HG03442 (cell line): ENCODE measurements at regions not wholly inside any gene's neighbourhood (a gene's known extent, or its start where the extent isn't known, plus 50 kb on each side); places are given as distances from the start of the nearest gene placed in this dataset.
"Not testable (repeated sequence)": the region's sequence is repeated elsewhere in the genome, so short reads cannot be mapped to it uniquely, and the experiment has no call there.

Source experiments
- ATAC-seq: cut with Tn5 transposase; IDR thresholded peaks from one replicate; pipeline ENCODE4 v1.9.1; 2021; ENCODE audit warnings: mild to moderate bottlenecking, moderate library complexity; ENCODE audit not compliant: unreplicated experiment

DNA sequence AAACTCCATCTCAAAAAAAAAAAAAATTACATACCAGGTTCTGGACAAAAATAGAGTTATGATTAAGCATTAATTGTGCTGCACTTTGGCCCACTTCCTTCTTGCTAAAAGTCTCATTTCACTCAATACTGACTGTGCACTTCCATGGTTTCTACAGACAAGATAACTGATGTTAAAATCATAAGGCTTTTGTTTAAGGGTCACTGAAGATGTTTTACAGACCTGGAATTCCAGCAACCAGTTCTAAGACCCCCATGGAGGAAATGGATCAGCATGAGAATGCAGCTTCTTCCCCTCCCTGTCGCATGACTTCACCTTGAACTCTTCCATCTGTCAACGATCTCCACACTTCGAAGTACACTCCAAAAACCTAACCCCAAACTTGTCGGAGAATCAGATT lies 1191.8 kb upstream of the AUTS2 start:
- no peak for ATAC-seq

DNA sequence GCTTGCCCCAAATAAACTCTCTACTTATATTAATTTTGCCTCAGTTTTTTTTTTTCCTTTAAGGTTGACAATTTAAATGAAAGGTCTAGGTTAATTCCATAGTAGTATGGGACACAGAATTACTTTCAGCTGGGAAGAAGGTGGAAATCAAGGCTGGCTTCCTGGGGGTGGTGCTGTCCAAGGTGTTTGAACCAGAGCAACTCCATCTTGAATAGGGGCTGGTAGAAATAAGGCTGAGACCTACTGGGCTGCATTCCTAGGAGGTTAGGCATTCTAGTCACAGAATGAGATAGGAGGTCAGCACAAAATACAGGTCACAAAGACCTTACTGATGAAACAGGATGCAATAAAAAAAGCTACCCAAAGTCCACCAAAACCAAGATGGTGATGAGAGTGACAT lies 1190.8 kb upstream of the AUTS2 start:
- no peak for ATAC-seq

DNA sequence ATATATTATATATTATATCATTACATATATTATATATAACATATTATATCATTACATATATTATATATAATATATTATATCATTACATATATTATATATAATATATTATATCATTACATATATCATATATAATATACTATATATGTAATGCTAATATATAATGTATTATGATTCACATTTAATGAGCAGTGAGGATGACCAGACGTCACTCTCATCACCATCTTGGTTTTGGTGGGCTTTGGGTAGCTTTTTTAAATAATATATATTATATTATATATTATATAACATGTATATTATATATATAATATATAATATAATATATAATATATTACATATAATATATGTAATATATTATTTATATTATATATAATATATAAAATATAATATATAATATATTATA lies 1189.4 kb upstream of the AUTS2 start:
- ATAC-seq = no peak

DNA sequence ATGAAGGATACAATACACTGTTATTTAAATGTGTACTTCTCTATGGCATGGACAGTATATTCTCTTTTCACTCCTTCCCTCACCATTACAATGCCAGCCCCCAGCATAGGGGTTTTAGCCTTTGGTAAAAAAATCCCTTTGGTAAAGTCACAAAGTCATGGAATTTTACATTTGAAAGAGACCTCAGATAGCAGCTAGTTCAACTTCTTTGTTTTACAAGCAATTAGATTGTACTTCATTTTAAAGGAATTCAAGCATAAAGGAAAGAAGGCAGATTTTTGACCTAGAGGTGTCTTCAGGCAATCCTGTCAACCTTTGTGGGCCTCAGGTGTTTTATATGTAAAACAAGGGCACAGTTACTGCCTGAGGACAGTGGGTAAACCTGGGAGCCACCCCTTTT lies 1188.4 kb upstream of the AUTS2 start:
- ATAC-seq = no peak

DNA sequence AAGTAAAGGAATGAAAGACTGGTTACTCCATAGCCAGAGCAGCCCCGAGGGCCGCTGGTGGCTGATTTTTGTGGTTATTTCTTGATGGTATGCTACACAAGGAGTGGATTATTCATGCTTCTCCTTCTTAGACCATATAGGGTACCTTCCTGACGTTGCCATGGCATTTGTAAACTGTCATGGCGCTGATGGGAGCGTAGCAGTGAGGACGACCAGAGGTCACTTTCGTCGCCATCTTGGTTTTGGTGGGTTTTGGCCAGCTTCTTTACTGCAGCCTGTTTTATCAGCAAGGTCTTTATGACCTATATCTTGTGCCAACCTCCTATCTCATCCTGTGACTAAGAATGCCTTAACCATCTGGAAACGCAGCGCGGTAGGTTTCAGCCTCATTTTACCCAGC lies 1187.6 kb upstream of the AUTS2 start:
- ATAC-seq = not testable (repeated sequence)

DNA sequence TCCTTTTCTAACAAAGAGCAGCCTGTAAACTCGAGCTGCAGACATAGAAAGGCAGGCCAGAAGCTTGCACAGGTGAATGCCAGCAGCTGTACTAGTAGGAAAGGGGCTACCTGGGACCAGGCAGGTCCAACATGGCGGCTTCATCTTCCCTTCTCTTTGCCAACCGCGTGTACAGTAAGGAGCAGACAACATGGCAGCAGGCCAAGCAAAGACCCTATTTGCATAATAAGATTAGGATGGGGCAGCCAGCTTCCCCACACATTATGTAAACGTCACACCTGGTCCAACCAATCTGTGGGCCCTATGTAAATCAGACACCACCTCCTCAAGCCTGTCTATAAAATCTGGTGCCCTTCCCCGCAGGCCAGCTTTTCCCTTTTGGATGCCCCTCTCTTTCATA lies 1186.5 kb upstream of the AUTS2 start:
- ATAC-seq = no peak

DNA sequence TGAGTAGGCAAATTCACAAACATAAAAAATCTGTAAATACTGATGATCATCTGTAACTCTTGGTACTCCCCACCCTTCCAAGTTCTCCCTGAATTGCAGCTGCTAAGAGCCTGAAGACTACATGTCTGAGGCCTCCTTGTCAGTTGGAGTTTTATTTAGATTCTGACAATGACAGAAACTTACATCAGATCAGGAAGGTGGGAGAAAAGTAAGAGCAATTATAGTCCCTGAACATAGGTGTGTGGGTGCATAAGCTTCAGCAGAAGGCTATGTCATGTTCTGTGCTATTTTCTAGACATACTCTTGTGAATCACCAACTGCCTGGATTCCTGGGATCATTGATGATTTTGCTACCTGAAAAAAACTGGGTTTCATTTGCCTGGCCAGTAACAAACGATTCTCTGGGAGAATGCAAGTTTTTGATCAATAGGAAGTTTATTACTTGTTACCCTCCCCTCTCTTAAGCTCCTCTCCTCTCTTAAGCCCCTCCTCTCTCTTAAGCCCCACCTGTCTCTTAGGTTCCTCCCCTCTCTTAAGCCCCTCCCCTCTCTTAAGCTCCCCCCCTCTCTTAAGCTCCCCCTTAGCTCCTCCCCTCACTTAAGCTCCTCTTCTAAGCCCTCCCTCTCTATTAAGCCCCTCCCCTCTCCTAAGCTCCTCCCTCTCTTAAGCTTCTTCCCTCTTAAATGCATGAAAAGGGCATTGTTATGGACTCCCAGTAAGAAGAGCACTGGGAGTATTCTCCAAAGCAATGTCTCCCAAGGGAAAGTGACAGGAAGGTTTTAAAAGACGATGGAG lies 1183.4 kb upstream of the AUTS2 start:
- ATAC-seq = no peak

DNA sequence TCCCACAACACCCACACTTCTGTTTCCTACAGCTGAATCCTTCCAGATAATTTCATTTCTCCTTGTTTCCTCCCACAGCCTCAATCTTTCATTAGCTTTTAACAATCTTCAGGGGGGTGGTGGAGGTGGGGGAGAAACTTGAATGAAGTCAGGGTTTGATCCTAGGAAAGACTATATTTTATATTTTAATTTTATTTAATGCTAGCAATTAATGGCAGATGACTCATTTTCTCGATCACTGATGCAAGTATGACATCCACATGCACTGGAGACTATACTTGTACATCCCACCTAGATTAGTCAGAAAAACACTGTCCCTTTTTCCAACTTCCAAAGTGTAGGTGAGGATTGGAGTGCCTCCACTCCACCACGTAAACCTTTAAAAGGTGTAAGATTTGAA lies 1181.3 kb upstream of the AUTS2 start:
- no peak for ATAC-seq

DNA sequence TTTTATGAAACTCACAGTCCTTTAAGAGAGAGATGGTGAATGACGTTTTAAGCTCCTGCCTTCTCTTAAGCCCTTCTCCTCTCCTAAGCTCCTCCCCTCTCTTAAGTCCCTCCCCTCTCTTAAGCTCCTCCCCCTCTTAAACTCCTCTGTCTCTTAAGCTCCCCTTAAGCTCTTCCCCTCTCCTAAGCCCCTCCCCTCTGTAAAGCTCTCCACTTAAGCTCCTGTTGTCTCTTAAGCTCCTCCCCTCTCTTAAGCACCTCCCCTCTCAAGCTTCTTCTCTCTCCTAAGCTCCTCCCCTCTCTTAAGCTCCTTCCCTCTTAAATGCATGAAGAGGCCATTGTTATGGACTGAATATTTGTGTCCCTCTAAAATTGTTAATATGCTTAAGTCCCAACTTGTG lies 1180.6 kb upstream of the AUTS2 start:
- no peak for ATAC-seq

DNA sequence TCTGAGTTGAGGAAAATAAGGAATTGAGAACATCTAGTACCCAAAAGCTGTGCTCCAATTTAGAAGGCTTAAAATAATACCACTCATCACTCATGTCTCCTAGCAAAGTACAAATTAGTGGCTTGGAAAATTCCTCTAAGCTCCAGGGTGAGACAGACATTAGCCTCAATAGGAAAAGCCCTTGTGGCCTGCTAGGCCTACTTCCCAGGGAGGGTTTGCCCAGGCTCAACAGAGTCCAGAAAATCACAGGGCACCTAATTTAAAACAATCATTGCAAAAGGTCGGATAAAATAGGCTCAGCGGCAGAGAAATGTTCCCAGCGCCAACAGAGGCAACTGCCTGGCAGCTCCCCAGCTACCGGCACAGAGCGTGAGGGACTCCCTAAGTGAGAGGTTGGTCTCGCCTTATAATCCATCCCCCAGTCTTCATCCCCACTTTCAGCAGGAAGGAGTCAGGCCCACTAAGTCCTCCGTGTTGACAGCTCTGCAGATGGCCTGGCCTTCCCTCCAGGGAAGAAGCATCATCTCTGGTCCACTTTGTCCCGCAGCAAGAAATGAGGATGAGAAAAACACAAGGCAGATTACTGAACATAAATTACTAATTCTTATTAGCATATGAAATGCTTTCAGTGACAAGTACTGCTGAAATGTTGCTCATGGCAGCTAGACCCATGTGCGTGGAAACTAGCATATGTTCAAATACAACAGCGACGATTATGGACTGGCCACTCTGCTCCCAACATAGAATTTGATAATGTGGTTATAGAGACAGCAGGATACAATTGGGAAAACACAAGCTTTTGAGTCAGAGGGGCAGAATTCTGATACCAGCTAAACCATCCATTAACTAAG lies 1177.7 kb upstream of the AUTS2 start:
- no peak for ATAC-seq

DNA sequence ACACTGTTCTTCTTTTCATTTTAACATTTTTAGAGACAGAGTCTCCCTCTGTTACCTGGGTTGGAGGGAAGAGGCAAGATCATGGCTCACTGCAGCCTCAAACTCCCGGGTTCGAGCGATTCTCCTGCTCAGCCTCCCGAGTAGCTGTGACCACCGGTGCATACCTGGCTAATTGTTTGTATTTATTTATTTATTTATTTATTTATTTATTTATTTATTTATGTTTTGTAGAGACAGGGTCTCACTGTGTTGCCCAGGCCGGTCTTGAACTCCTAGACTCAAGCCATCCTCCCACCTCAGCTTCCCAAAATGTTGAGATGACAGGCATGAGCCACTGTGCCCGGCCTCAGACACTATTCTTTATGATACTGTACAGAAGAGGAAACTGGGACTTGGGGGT lies 1176.6 kb upstream of the AUTS2 start:
- ATAC-seq = no peak

DNA sequence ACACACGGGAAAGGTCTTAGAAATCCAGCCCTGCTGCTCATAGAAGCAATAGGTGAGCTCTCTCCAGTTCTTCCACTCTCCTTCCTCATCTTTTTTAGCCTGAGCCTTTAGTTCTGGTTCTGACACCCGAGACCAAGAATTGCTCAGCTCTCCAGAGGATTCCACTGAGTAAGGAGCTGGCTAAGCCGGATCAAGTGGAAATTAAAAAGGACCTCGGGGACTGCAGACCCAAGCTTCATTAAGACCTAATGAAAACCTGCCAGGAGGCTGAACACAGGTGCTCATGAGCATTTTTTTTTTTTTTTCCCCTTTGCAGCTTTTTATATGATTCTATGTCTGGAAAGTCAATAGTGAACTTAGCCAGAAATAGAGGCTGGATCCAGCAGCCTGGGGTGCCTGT lies 1176.0 kb upstream of the AUTS2 start:
- ATAC-seq = no peak

DNA sequence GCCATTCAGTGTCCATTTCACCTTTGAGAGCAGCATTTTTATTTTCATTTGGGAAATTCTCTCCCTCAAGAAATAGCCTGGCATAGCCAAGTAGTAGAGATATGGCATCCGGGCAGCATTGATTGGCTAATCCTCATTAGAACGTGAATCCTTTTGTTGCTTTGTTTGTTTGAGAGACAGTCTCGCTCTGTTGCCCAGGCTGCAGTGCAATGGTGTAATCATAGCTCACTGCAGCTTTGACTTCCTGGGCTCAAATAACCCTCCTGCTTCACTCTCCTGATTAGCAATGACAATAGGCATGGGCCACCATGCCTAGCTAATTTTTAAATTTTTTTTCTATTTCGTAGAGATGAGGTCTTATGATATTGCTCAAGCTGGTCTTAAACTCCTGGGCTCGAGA lies 1174.9 kb upstream of the AUTS2 start:
- no peak for ATAC-seq

DNA sequence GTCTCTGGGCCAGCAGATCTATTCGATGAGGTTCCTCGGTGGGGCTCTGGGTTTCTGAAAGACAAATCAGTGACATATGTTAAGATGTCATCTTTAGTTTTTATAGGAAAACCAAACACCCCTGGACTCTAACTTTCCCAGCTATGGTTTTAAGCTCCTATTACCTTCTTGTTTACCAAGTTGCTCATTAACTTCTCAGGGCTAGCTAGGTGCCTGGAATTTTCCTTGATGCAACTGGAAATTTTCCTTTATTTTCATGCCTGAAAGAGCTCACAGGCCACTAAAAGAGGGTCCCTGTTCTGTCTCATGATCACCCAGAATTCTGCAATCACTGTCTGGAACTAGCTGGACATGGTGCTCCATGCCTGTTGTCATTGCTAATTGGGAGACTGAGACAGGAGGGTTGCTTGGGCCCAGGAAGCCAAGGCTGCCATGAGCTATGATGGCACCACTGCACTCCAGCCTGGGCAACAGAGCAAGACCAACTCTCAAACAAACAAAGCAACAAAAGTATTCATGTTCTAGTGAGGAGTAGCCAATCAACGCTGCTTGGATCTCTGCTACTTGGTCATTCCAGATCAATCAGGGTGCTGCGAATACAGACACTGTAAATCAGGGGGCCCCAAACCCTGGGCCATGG lies 1173.5 kb upstream of the AUTS2 start:
- no peak for ATAC-seq

DNA sequence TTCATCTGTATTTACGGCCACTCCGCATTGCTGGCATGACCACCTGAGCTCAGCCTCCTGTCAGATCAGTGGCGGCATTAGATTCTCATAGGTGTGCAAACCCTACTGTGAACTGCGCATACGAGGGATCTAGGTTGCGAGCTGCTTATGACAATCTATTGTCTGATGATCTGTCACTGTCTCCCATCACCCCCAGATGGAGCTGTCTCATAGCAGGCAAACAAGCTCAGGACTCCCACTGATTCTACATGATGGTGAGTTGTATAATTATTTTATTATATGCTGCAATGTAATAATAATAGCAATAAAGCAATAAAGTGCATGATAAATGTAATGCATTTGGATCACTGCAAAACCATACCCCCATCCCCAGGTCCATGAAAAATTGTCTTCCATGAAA lies 1172.9 kb upstream of the AUTS2 start:
- ATAC-seq = no peak

DNA sequence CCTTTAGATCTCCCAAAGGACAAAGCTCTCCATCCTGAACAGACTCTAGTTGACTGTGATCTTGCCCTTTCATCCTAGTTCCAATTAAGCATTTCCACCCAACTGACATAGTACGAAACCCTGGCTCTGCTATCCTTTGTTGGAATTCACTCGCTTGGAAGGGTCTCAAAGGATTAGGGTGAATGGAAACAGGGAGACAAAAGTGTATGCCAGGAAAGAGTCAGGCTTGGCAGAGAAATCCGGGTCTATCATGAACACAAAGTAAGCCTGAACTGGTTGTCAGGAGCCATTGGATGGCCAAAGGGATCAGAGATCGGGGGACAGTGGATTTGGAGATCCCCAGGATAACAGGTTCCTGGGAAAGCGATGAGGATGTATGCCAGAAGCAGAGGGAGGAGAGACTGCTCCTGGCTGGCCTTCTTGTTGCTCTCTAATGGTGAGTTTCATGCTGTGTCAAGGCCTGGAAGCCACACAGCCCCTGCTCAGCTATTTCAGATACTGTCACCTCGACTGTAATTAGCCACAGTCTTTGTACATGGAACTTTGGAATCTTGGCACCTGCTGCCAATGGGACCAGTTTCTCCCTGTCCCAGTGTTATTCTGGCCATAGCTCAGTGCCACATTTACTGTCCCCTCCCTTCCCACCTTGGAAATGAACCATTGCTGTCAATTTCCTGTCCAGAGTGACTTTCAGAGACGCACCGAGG lies 1168.7 kb upstream of the AUTS2 start:
- ATAC-seq = no peak

DNA sequence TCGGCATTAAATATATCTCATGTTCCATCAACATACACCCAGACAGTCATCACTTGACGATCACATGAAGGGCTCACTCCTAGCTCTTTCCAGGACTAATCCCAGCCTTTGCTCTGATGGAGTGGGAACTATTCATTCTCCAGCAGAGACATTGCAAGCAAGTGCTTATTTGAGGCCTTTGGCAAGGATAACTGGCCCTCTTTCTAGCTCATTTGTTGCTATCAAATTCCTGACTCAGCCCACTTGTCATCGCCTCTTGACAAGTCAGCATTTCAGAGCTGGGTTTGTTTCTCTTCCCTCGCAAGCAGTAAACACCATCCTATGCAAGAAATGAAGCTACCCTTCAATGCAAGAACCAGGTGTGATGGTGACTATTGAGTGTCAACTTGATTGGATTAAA lies 1165.7 kb upstream of the AUTS2 start:
- ATAC-seq = no peak

DNA sequence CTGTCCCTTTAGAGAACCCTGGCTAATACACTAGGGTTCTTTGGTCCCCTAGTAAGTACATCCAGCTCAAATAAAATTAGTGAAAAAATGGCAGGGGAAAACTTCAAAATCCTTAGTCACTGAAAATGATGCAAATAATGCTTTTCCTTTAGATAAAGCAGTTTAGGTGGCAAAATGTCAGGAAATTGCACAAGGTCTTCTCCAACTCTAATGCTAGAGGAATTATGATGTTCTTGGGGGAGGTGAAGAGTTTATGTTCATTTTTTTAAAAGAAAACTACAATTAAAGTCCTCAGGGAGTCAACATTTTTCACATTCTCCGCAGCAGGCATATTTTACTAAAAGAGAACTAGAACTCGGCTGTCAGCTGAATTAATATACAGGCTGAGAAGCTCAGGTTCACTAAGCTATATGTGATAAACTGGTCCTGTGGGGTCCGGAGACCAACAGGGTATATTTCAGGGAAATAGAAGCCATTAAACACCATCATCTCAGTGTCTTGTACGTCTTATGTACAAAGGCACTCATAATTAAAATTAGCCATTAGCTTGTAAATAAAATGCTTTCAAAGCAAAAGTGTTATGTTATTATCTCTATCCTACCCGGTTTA lies 1164.7 kb upstream of the AUTS2 start:
- ATAC-seq = no peak

DNA sequence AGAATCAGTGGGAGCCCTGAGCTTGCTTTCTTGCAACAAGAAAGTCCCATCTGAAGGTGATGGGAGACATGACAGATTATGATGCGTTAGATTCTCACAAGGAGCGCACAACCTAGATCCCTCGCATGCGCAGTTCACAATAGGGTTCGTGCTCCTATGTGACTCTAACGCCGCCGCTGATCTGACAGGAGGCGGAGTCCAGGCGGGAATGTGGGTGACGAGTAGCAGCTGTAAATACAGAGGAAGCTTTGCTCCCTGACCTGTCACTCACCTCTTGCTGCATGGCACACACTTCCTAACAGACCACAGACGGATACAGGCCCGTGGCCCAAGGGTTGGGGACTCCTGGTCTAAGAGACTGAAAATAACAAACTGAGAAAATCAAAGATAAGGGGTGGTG lies 1163.4 kb upstream of the AUTS2 start:
- no peak for ATAC-seq

DNA sequence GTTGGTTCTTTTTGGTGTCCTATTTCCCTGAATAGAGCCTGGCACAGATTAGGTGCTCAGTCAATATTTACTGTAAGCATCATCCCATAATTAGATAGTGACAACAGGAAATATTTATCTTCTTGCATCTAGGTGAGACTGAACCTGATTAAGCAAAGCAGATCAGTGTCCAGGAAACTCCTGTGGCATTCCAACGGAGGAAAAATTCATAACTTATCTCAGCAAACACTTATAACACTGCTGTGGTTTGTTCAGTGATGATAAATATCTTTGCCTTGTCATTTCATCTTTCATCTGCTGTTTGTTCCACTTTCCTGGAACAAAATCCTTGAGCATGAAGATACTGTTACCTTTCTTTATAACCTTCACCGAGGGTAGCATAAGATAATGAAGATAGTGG lies 1160.3 kb upstream of the AUTS2 start:
- no peak for ATAC-seq

DNA sequence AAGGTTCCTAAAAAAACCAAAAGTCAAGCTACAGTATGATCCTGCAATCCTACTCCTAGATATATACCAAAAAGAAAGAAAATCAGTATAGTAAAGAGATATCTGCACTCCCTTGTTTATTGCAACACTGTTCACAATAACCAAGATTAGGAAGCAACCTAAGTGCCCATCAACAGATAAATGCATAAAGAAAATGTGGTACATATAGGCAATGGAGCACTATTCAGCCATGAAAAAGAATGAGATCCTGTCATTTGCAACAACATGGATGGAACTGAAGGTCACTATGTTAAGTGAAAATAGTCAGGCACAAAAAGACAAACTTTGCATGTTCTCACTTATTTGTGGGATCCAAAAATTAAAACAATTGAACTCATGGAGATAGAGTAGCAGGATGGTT lies 1159.5 kb upstream of the AUTS2 start:
- ATAC-seq = no peak
